ENCODE measurements at regions not wholly inside any gene's neighbourhood (a gene's known extent, or its start where the extent isn't known, plus 50 kb on each side); places are given as distances from the start of the nearest gene placed in this dataset.

DNA sequence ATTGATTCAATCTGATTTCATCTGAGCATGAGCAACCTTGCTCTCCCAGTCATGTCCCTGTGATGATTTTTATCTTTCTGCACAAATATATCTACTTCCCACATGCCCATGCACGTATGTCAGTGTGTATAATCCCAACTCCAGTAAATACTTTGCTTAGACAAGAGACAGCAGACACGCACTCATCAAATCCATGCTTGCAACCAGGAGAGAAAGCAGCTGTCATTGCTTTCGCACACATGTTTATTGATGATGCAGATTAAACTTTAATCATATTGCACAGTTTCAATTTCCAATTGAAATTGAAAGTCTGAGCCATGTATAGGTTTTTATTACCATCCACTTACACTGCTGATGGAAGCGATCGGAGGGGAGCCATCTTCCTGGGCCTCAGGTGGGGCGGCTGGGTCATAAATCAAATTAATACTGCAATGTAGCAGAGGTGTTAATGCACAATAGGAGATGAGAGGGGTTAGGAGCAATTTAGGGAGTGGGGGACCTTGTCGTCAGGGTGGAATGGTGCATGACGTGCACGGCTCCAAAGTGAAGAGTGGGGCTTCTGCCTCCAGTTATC is 68.6 kb upstream of the SRRM4 start:
- no peak for DNase-seq (ENCODE audit: low spot score)
- TF ChIP-seq, protein P1, sequence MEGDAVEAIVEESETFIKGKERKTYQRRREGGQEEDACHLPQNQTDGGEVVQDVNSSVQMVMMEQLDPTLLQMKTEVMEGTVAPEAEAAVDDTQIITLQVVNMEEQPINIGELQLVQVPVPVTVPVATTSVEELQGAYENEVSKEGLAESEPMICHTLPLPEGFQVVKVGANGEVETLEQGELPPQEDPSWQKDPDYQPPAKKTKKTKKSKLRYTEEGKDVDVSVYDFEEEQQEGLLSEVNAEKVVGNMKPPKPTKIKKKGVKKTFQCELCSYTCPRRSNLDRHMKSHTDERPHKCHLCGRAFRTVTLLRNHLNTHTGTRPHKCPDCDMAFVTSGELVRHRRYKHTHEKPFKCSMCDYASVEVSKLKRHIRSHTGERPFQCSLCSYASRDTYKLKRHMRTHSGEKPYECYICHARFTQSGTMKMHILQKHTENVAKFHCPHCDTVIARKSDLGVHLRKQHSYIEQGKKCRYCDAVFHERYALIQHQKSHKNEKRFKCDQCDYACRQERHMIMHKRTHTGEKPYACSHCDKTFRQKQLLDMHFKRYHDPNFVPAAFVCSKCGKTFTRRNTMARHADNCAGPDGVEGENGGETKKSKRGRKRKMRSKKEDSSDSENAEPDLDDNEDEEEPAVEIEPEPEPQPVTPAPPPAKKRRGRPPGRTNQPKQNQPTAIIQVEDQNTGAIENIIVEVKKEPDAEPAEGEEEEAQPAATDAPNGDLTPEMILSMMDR (IDR thresholded peaks at IDR 0.05; ENCODE audit: extremely low read depth, missing control alignments) = no peak

DNA sequence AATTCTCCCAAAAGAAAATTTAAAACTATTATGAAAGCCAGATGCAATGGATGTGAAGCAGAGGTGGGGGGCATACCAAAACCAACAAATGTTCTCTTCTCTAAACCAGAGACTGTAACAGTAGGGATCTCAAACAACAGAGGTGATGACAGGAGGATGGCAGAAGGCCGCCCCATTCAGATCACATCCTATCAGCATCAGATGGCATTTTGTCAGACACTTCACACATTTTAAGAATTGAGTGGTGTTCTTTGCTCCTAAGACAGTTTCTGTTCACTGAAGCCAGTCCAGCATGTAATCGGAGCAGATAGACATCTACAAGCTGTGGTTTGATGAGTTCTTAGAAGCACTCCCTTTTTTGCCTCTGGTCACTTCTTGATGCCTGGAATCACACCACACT is 59.6 kb upstream of the SRRM4 start:
- DNase-seq (ENCODE audit: low spot score) = no peak
- TF ChIP-seq, protein P1 (IDR thresholded peaks at IDR 0.05; ENCODE audit: extremely low read depth, missing control alignments) = no peak

DNA sequence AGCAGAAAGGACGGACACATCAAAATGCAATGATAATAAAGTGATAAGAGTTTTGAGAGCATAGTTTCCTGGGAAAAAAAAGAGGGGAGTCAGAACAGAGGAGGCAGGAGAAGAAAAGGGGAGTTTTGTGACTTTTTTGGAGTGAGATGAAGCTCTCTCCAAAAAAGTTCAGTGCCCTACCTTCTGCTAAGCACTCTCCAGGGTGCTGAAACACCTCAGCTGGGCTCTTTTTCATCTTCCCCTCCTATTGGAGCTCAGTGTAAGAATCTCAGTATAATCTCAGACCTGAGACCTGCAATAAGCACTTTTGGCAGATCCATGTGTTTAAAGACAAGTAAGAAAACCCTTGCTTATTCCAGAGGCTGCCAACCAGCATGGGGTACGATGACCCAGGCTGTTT is 58.9 kb upstream of the SRRM4 start:
- TF ChIP-seq, protein P1 (IDR thresholded peaks at IDR 0.05; ENCODE audit: extremely low read depth, missing control alignments) = no peak
- DNase-seq (ENCODE audit: low spot score) = no peak

DNA sequence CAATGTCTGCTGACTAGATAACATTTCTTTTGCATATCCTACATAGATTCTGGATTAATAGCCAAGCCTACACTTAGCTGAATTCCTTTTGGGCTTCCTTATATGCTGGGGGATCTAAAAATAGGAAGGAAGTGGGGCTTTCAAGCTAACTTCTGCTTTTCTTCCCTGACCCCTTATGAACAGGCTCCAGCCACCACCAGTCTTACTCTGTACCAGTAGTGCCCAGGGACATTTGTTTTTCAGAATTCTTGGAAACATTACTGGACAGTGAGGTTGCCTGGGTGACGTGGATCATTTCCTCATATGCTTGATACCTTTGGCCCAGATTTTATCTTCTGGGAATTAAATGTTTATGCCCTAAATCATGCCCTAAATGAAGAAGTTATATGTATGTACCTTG is 55.9 kb upstream of the SRRM4 start:
- DNase-seq (ENCODE audit: low spot score) = no peak

DNA sequence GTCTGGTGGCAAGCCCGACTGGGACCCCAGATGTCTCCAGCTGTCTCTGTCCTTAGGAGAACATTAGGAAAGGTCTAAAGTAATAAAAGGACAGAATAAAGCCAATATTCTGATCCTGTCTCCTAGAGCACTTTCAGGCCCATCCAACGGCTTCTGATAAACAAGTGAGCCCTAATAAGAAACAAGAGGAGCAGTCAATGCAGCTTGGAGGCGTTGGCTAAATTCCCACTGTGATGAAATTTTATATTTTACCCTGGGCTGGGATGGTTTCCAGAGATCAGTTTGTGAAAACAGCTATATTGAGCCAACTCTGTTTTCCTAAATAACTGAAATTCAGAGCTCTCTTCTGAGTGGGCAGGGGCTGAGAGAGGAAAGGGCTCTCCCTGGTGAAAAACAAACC is 55.5 kb upstream of the SRRM4 start:
- no peak for DNase-seq (ENCODE audit: low spot score)
- TF ChIP-seq, protein P1 (IDR thresholded peaks at IDR 0.05; ENCODE audit: extremely low read depth, missing control alignments) = no peak

More for the DNA sequence above, 55.9 kb upstream of the SRRM4 start:
- TF ChIP-seq, protein P1 (IDR thresholded peaks at IDR 0.05; ENCODE audit: extremely low read depth, missing control alignments) = no peak

All from GM20000 (cell line).